Gastroesophageal sphincter (tissue), 4 donors: ENCODE measurements at regions not wholly inside any gene's neighbourhood (a gene's known extent, or its start where the extent isn't known, plus 50 kb on each side); places are given as distances from the start of the nearest gene placed in this dataset.

ENCODE experiments used
- ATAC-seq: fragments of 150-250 bp; one replicate; pipeline ENCODE4 v1.9.1; 2016; ENCODE audit warnings: mild to moderate bottlenecking, moderate library complexity
- H3K27ac ChIP-seq, 4 donors: fragments of 200-600 bp; sonication (generic) in 3 of 4; 1 replicate in 3 of 4; 2 replicates in 1 of 4; pipeline ENCODE4 v1.5.1; 2016 to 2019
- H3K27me3 ChIP-seq: fragments of 200-600 bp; sonication (generic); one replicate; pipeline ENCODE4 v1.5.1; 2019
- H3K36me3 ChIP-seq, 2 donors: fragments of 200-600 bp; sonication (generic); one replicate each; pipeline ENCODE4 v1.5.1; 2019; ENCODE audit warnings: control low read depth in 1 of 2
- H3K4me1 ChIP-seq, 3 donors: fragments of 200-600 bp; sonication (generic); 1 replicate in 2 of 3; 2 replicates in 1 of 3; pipeline ENCODE4 v1.5.1; 2016 to 2019; ENCODE audit warnings: control low read depth in 2 of 3
- H3K4me3 ChIP-seq, 2 donors: fragments of 200-600 bp; sonication (generic); one replicate each; pipeline ENCODE4 v1.5.1; 2019; ENCODE audit warnings: mild to moderate bottlenecking in 1 of 2, moderate library complexity in 1 of 2
- H3K9me3 ChIP-seq, 3 donors: fragments of 200-600 bp; sonication (generic); one replicate each; pipeline ENCODE4 v1.5.1; 2017 to 2019; ENCODE audit warnings: control low read depth in 2 of 3
- CTCF ChIP-seq, 4 experiments: fragments of 200-600 bp in 2 of 4; fragments of 450-650 bp in 2 of 4; sonication (generic) in 1 of 4; IDR thresholded peaks; one replicate each; pipeline ENCODE4 v1.5.1; 2017 to 2019; ENCODE audit warnings: antibody characterized with exemption in 4 of 4, mild to moderate bottlenecking in 2 of 4, moderate library complexity in 2 of 4
- EP300 ChIP-seq: sonication (generic); formaldehyde crosslinking; IDR thresholded peaks from one replicate; pipeline ENCODE4 v1.6.1; 2017; ENCODE audit warnings: antibody characterized with exemption, mild to moderate bottlenecking
- POLR2A ChIP-seq, 2 donors: fragments of 450-650 bp; IDR thresholded peaks; one replicate each; pipeline ENCODE4 v1.6.1; 2017; ENCODE audit warnings: antibody characterized with exemption in 2 of 2, mild to moderate bottlenecking in 2 of 2, moderate library complexity in 1 of 2
- POLR2AphosphoS5 ChIP-seq: sonication (generic); formaldehyde crosslinking; IDR thresholded peaks from one replicate; pipeline ENCODE4 v1.6.1; 2017; ENCODE audit warnings: antibody characterized with exemption
- WGBS, 2 donors: methylation state at CpG; one replicate each; pipeline ENCODE4 v1.1.5; 2018; ENCODE audit warnings: low coverage in 1 of 2; 5-methylcytosine and 5-hydroxymethylcytosine counted together

- ATAC-seq: no peak
- Histone ChIP-seq H3K4me3 (no peak overlapping the region), H3K36me3 (no peaks in the 10 kb centered on the region), H3K27me3 (no peaks in the 10 kb centered on the region), H3K27ac (no peak overlapping the region), H3K4me1 (peaks cover 0 to 16% (median 6%) of the 10 kb centered on the region in 3 donors), H3K9me3 (no peaks in the 10 kb centered on the region)
- TF ChIP-seq POLR2AphosphoS5: no peak
- no peak for TF ChIP-seq CTCF (IDR thresholded peaks at IDR 0.05)
- TF ChIP-seq EP300: no peak
- WGBS, 2 donors: 89% methylated on average over 4 of the region's 4 CpGs; no CpG with 5 or more reads in 1 of the 2 donors
Observed at GRCh38 chr5:34562791-34563190, 93.3 kb upstream of the RAI14 start.

GRCh38 chr5:34563269-34563668 lies 92.9 kb upstream of the RAI14 start:
- Histone ChIP-seq H3K4me3 (no peak overlapping the region), H3K9me3 (no peaks in the 10 kb centered on the region), H3K4me1 (peaks cover 0 to 16% (median 6%) of the 10 kb centered on the region in 3 donors), H3K27ac (no peak overlapping the region), H3K36me3 (no peaks in the 10 kb centered on the region), H3K27me3 (no peaks in the 10 kb centered on the region)
- no peak for ATAC-seq
- no peak for TF ChIP-seq CTCF (IDR thresholded peaks at IDR 0.05)
- TF ChIP-seq EP300: no peak
- no peak for TF ChIP-seq POLR2A (IDR thresholded peaks at IDR 0.05)
- no peak for TF ChIP-seq POLR2AphosphoS5
- WGBS, 2 donors: 86 to 93% methylated on average over 2 to 5 of the region's 6 CpGs

GRCh38 chr5:34563931-34564709 lies 92.0 kb upstream of the RAI14 start:
- no peaks in the 10 kb centered on the region for H3K36me3 ChIP-seq
- TF ChIP-seq POLR2A (IDR thresholded peaks at IDR 0.05): no peak
- peaks cover 0 to 16% (median 6%) of the 10 kb centered on the region in 3 donors for H3K4me1 ChIP-seq
- no peak overlapping the region for H3K4me3 ChIP-seq
- no peaks in the 10 kb centered on the region for H3K9me3 ChIP-seq
- H3K27me3 ChIP-seq: no peaks in the 10 kb centered on the region
- WGBS, 2 donors: 27 to 36% methylated on average over 8 to 13 of the region's 21 CpGs
- ATAC-seq: peak; percentile 16
- peak overlapping the region in 3 of 4 donors; percentile 42 to 50 (median 47) for H3K27ac ChIP-seq

GRCh38 chr5:34564710-34565235 lies 91.4 kb upstream of the RAI14 start:
- H3K27me3 ChIP-seq: no peaks in the 10 kb centered on the region
- TF ChIP-seq CTCF (IDR thresholded peaks at IDR 0.05) (no peak), POLR2AphosphoS5 (no peak), EP300 (no peak), POLR2A (IDR thresholded peaks at IDR 0.05) (no peak)
- no peaks in the 10 kb centered on the region for H3K36me3 ChIP-seq
- peak overlapping the region in 2 of 4 donors; percentile 47 to 50 for H3K27ac ChIP-seq
- peak; percentile 73 for ATAC-seq
- WGBS, 2 donors: 56 to 82% methylated on average over 2 to 10 of the region's 15 CpGs
- H3K4me3 ChIP-seq: no peak overlapping the region
- H3K4me1 ChIP-seq: peaks cover 0 to 16% (median 6%) of the 10 kb centered on the region in 3 donors
- H3K9me3 ChIP-seq: no peaks in the 10 kb centered on the region

- H3K9me3 ChIP-seq: no peaks in the 10 kb centered on the region
- H3K27ac ChIP-seq: no peak overlapping the region
- TF ChIP-seq POLR2AphosphoS5 (no peak), CTCF (IDR thresholded peaks at IDR 0.05) (no peak), POLR2A (IDR thresholded peaks at IDR 0.05) (no peak), EP300 (no peak)
- no peaks in the 10 kb centered on the region for H3K4me1 ChIP-seq
- no peak overlapping the region for H3K4me3 ChIP-seq
- no peaks in the 10 kb centered on the region for H3K27me3 ChIP-seq
- ATAC-seq: no peak
- no peaks in the 10 kb centered on the region for H3K36me3 ChIP-seq
- 94 to 100% methylated on average over 4 to 5 of the region's 6 CpGs for WGBS, 2 donors
Observed at GRCh38 chr5:34570143-34570542, 86.0 kb upstream of the RAI14 start.
